HG03097 (cell line): ENCODE measurements at regions not wholly inside any gene's neighbourhood (a gene's known extent, or its start where the extent isn't known, plus 50 kb on each side); places are given as distances from the start of the nearest gene placed in this dataset.
"Not testable (repeated sequence)": the region's sequence is repeated elsewhere in the genome, so short reads cannot be mapped to it uniquely, and the experiment has no call there.

Source experiments
- ATAC-seq: cut with Tn5 transposase; IDR thresholded peaks from one replicate; pipeline ENCODE4 v1.9.1; 2021; ENCODE audit not compliant: unreplicated experiment, low FRiP score

GRCh38 chr17:14590459-14591250, 289.8 kb downstream of the HS3ST3B1 start:
- no peak for ATAC-seq

- no peak for ATAC-seq
Measured at GRCh38 chr17:14585099-14585498, 284.2 kb downstream of the HS3ST3B1 start.

GRCh38 chr17:14582996-14583395, 282.1 kb downstream of the HS3ST3B1 start:
- no peak for ATAC-seq

GRCh38 chr17:14581186-14581830, 280.4 kb downstream of the HS3ST3B1 start:
- no peak for ATAC-seq

GRCh38 chr17:14580499-14580898, 279.6 kb downstream of the HS3ST3B1 start:
- no peak for ATAC-seq

- ATAC-seq = no peak
Measured at GRCh38 chr17:14579716-14580115, 278.8 kb downstream of the HS3ST3B1 start.

GRCh38 chr17:14575471-14575953, 274.6 kb downstream of the HS3ST3B1 start:
- ATAC-seq = no peak

- ATAC-seq = not testable (repeated sequence)
Measured at GRCh38 chr17:14560325-14560724, 259.4 kb downstream of the HS3ST3B1 start.

GRCh38 chr17:14559264-14560119, 258.6 kb downstream of the HS3ST3B1 start:
- no peak for ATAC-seq

- ATAC-seq = no peak
Measured at GRCh38 chr17:14557480-14557879, 256.6 kb downstream of the HS3ST3B1 start.

GRCh38 chr17:14553847-14554246, 253.0 kb downstream of the HS3ST3B1 start:
- ATAC-seq = no peak

- no peak for ATAC-seq
Measured at GRCh38 chr17:14552306-14552705, 251.4 kb downstream of the HS3ST3B1 start.

GRCh38 chr17:14547556-14547955, 246.7 kb downstream of the HS3ST3B1 start:
- no peak for ATAC-seq

- no peak for ATAC-seq
Measured at GRCh38 chr17:14547016-14547415, 246.1 kb downstream of the HS3ST3B1 start.

GRCh38 chr17:14545156-14545906, 244.4 kb downstream of the HS3ST3B1 start:
- no peak for ATAC-seq

- ATAC-seq = no peak
Measured at GRCh38 chr17:14541714-14542113, 240.8 kb downstream of the HS3ST3B1 start.

GRCh38 chr17:14539801-14540200, 238.9 kb downstream of the HS3ST3B1 start:
- no peak for ATAC-seq

- not testable (repeated sequence) for ATAC-seq
Measured at GRCh38 chr17:14532242-14532641, 231.4 kb downstream of the HS3ST3B1 start.

- ATAC-seq = no peak
Measured at GRCh38 chr17:14525551-14526455, 224.9 kb downstream of the HS3ST3B1 start.
